GM13977 (cell line): ENCODE measurements at regions not wholly inside any gene's neighbourhood (a gene's known extent, or its start where the extent isn't known, plus 50 kb on each side); places are given as distances from the start of the nearest gene placed in this dataset.

ENCODE experiments used
- DNase-seq: peaks from one replicate; pipeline ENCODE4 v3.0.0; 2012; ENCODE audit warnings: low spot score
- in situ Hi-C: fragments of 300-500 bp; cut with MboI; formaldehyde crosslinking; loops from one replicate; pipeline ENCODE4 v1.12.0; 2022; ENCODE audit warnings: low sequenced_read_pairs, low pct_unique_long_range_greater_than_20kb, mixed read lengths, inconsistent platforms; ENCODE audit not compliant: unreplicated experiment
- TF ChIP-seq, protein P1 (sequence below): IDR thresholded peaks from 2 replicates; pipeline ENCODE4 v1.5.1; 2012; ENCODE audit warnings: mild to moderate bottlenecking, control low read depth; ENCODE audit not compliant: insufficient read depth; ENCODE audit errors: extremely low read depth, missing control alignments

DNA sequence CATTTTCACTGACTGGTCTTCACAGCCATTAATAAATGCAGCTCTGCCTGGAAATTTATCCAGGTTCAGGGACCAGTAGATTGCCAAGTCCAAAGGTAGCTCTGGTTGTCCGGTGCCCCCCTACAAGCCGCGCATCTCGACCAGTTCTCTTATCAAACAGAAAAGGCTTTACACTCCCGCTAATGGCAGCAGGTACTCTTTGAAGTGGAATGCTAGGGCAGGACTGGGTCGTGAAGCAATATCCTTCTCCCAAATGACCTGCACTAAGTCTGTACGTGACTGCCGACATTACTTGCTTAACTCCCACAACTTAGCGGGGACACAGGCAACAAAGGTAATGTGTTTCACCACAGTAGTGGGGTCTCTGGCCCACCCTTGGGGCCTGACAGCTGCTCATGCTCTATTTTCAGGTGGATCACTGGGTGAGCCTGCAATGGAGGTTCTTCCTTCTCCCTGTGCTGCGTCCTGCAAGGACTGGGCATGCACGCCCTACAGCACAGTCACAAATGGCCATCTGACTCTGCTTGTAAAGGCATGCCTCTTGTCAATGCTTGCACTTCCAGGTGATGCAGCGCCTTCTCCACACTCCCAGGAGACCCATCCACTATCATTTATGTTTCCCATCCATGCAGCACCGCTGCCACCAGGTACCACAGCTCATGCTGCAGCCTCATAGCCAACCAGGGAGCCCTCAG, 96.1 kb upstream of the CTSC start:
- in situ Hi-C loops: no loop called here
- TF ChIP-seq, protein P1, sequence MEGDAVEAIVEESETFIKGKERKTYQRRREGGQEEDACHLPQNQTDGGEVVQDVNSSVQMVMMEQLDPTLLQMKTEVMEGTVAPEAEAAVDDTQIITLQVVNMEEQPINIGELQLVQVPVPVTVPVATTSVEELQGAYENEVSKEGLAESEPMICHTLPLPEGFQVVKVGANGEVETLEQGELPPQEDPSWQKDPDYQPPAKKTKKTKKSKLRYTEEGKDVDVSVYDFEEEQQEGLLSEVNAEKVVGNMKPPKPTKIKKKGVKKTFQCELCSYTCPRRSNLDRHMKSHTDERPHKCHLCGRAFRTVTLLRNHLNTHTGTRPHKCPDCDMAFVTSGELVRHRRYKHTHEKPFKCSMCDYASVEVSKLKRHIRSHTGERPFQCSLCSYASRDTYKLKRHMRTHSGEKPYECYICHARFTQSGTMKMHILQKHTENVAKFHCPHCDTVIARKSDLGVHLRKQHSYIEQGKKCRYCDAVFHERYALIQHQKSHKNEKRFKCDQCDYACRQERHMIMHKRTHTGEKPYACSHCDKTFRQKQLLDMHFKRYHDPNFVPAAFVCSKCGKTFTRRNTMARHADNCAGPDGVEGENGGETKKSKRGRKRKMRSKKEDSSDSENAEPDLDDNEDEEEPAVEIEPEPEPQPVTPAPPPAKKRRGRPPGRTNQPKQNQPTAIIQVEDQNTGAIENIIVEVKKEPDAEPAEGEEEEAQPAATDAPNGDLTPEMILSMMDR: no peak
- DNase-seq: no peak

DNA sequence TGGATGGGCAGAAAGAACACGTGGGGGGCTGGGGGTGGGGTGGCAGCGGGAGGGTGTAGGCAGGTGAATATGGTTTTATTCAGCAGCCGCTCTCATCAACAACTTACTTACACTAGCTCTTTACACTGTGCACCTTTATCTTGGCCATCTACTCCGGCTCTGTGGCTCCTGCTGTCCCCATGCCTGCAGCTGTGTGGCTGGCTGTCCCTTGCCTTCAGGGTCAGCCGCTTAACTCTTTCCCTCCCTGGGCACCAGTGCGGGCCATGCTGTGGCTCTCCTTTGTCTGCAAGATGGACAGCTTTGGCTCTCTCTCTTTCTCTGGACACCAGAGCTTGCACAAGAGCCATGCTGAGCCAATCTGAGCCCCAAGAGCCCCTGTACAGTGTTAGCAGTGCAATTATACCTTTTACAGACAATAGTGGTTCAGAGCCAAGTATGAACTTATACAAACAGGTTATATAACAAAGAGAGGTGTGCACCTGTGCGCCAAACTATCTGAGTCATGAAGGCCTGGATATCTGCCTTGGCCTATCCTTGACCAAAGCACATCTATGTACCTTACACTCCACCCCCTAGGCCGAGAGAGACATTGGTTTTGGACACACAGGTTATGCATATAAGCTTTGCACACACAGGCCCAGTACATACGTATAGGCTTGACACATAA, 94.3 kb upstream of the CTSC start:
- DNase-seq: no peak
- TF ChIP-seq, protein P1: no peak
- in situ Hi-C loops: no loop called here

DNA sequence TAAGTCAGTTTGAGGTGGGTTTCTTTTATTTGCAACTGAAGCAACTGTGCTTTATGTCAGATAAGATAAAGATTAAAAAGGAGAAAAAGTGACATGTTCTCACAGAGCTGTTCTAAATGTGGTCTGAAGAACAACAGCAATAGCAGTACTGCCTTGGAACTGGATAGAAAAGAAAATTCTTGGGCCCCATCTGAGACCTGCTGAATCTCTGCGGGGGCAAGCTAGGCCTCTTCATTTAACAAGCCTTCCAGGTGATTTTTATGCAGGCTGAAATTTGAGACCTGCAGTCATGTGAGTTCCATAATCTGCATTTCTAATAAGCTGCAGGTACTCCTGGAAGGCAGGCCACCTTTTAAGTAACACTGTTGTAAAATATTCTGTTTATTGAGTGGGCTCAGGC, 91.4 kb upstream of the CTSC start:
- no peak for DNase-seq
- in situ Hi-C loops: no loop called here
- TF ChIP-seq, protein P1: no peak

DNA sequence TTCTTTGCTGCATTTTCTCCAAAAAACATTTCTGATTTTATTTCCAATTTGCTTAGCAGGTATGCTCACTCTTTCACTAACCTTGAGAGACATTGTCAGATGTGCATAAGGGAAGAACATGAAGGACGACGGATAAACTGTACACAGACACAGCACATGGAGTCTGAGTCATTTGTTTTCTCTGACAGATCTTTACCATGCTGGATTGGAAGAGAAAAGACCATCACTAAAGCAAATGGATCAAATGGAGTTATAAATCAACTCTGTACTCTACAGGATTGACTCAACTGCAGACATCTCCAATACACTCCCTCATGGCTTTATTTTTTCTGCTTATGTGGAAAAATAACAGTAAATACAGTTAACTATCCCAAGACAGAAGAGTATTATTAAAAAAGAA, 90.2 kb upstream of the CTSC start:
- TF ChIP-seq, protein P1: no peak
- in situ Hi-C loops: no loop called here
- no peak for DNase-seq

DNA sequence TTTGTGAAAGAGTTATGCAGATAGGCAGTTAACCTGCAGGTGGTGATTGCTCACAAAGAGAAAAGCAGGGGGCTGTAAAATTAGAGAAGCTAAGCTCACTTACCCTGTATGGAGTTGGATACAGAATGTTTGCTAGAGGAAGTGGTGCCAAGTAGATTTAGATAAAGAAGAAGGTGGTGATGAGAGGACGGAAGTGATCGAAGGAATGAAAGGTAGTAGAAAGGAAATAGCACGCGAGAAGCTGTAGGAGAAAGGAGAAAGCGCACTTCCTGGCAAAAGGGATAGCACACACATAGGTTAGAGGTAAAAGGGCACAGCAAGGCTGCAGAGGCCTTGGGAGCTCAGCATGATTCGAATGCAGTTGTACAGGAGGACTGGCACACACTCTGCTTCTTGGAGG, 87.3 kb upstream of the CTSC start:
- in situ Hi-C loops: no loop called here
- TF ChIP-seq, protein P1: no peak
- no peak for DNase-seq

DNA sequence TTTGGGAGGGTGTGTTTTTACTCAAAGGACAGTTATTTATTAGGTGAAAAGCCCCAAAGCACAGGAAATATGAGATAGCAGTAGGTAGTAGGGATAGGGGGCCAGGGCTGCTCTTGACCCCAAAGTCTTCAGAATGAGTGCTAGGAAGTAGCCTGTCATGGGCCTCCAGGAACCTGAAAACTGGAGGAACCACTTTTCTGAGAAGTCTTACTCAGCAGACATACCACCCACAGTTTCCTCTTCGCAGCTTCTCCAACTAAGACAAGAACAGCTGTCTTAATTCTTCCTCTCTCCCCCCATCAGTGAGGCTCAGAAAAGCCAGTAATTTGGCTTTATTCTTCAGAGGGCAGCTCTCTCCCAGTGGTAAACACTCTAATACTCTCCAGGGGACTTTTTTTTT, 84.0 kb upstream of the CTSC start:
- TF ChIP-seq, protein P1: no peak
- DNase-seq: peak; percentile 34
- in situ Hi-C loops: no loop called here
